Neutrophil (primary cell): ENCODE measurements at regions not wholly inside any gene's neighbourhood (a gene's known extent, or its start where the extent isn't known, plus 50 kb on each side); places are given as distances from the start of the nearest gene placed in this dataset.

Experiments used
- H3K27ac ChIP-seq: fragments of 200-600 bp; sonication (generic); 2 replicates; pipeline ENCODE4 v1.5.1; 2016; ENCODE audit warnings: mild to moderate bottlenecking, moderate library complexity
- H3K27me3 ChIP-seq: fragments of 200-600 bp; sonication (generic); 2 replicates; pipeline ENCODE4 v1.6.0; 2016; ENCODE audit warnings: mild to moderate bottlenecking
- H3K36me3 ChIP-seq: fragments of 200-600 bp; sonication (generic); 2 replicates; pipeline ENCODE4 v1.5.1; 2017
- H3K4me1 ChIP-seq, 2 experiments: fragments of 200-600 bp in 1 of 2; sonication (generic) in 1 of 2; 1 replicate in 1 of 2; 2 replicates in 1 of 2; pipeline versions ENCODE4 v1.5.1 to v1.6.1; 2013 to 2016; ENCODE audit warnings: low read depth in 1 of 2, low read length in 1 of 2, mild to moderate bottlenecking in 1 of 2, moderate library complexity in 1 of 2; ENCODE audit not compliant: control insufficient read depth in 1 of 2, insufficient read depth in 1 of 2
- H3K4me3 ChIP-seq, 2 experiments: fragments of 200-600 bp in 1 of 2; sonication (generic) in 1 of 2; 1 replicate in 1 of 2; 2 replicates in 1 of 2; pipeline ENCODE4 v1.5.1; 2013 to 2016; ENCODE audit warnings: low read depth in 1 of 2, low read length in 1 of 2, mild to moderate bottlenecking in 1 of 2, moderate library complexity in 1 of 2
- H3K9me3 ChIP-seq: fragments of 200-600 bp; sonication (generic); 2 replicates; pipeline ENCODE4 v1.5.1; 2016
- CTCF ChIP-seq: fragments of 200-600 bp; sonication (generic); IDR thresholded peaks from 2 replicates; pipeline ENCODE4 v1.5.1; 2016; ENCODE audit warnings: antibody characterized with exemption

DNA sequence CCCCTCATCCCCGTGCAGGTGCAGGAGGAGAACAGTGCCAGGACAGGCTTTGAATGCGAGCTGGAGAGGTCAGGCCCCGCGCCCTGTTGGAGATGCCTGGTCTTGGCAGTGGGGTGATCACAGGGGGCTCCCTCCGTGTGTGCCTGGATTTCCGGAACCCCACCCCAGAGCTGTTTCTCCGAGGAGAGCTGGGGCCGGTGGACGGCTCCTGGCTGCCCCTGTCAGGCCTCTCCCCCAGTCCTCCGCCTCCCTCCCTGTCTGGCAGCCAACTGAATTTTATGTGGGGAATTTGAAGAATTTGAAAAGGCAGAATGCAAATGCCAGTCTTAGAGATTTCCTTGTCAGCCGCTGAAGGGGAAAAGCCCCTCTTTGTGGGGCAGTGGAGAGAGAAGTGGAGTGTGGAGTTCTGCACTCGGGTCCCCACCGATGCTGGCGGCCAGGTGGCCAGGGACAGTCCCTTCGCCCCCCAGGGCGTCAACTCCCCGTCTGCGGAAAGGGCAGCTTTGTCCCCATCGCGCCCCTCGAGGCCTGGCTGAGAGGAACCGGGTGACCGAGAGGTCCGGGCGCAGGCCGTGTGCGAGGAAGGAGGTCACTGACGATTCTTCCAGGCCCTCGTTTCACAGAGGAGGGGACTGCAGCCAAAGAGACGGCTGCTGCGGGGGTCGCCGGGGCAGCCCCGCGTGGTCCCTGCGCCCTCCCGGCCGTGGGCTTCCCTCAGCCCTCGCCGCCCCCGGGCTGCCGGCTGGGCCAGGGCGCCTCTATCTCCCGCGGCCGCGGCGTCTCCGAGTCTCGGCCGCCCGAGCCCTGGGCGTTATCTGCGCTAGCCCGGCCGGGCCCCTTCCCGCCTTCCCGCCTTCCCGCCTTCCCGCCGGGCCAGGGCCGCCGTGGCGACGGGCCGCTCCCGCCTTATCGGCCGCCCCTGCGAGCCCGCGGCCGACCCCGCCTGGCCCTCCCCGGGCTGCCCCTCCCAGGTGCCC lies 56.0 kb upstream of the LCTL start:
- H3K27ac ChIP-seq = no peak overlapping the region
- H3K4me1 ChIP-seq = peaks cover 30 to 33% of the 10 kb centered on the region in 2 experiments
- H3K9me3 ChIP-seq = no peaks in the 10 kb centered on the region
- peaks cover 29% of the 10 kb centered on the region for H3K27me3 ChIP-seq
- TF ChIP-seq CTCF = no peak
- no peaks in the 10 kb centered on the region for H3K36me3 ChIP-seq
- H3K4me3 ChIP-seq = no peak overlapping the region

GRCh38 chr15:66622591-66623022 lies 56.8 kb upstream of the LCTL start:
- H3K36me3 ChIP-seq = no peaks in the 10 kb centered on the region
- H3K27me3 ChIP-seq = peaks cover 29% of the 10 kb centered on the region
- H3K9me3 ChIP-seq = no peaks in the 10 kb centered on the region
- H3K27ac ChIP-seq = no peak overlapping the region
- peaks cover 22 to 24% of the 10 kb centered on the region in 2 experiments for H3K4me1 ChIP-seq
- no peak for TF ChIP-seq CTCF
- H3K4me3 ChIP-seq = no peak overlapping the region

DNA sequence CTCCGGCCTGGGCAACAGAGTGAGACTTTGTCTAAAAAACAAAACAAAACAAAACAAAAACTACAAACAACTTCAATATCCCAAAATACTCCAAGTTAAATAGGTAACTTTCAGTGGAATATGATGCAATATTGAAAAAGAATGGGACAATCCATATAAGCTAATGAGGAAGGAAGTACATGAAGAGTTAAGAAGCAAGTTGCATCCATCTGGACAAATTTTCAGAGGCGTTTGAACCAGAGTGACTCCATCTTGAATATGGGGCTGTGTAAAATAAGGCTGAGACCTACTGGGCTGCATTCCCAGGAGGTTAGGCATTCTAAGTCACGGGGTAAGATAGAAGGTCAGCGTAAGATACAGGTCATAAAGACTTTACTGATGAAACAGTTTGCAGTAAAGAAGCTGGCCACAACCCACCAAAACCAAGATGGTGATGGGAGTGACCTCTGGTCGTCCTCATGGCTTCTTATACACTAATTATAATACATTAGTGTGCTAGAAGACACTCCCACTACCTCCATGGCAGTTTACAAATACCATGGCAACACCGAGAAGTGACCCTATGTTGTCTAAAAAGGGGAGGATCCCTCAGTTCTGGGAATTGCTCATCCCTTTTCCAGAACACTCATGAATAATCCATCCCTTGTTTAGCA lies 58.1 kb upstream of the LCTL start:
- H3K27me3 ChIP-seq = peaks cover 29% of the 10 kb centered on the region
- H3K4me1 ChIP-seq = peaks cover 12 to 14% of the 10 kb centered on the region in 2 experiments
- no peak overlapping the region for H3K27ac ChIP-seq
- H3K4me3 ChIP-seq = no peak overlapping the region
- no peak for TF ChIP-seq CTCF
- H3K9me3 ChIP-seq = no peaks in the 10 kb centered on the region
- H3K36me3 ChIP-seq = no peaks in the 10 kb centered on the region

- Histone ChIP-seq H3K36me3 (no peaks in the 10 kb centered on the region), H3K4me1 (peaks cover 8 to 12% of the 10 kb centered on the region in 2 experiments), H3K27ac (no peak overlapping the region), H3K27me3 (peaks cover 29% of the 10 kb centered on the region), H3K9me3 (no peaks in the 10 kb centered on the region), H3K4me3 (no peak overlapping the region)
- no peak for TF ChIP-seq CTCF
Observed at GRCh38 chr15:66625531-66625930, 59.7 kb upstream of the LCTL start.

GRCh38 chr15:66625974-66626373 lies 60.2 kb upstream of the LCTL start:
- peaks cover 8 to 12% of the 10 kb centered on the region in 2 experiments for H3K4me1 ChIP-seq
- no peaks in the 10 kb centered on the region for H3K9me3 ChIP-seq
- no peak for TF ChIP-seq CTCF

More at GRCh38 chr15:66625974-66626373, 60.2 kb upstream of the LCTL start:
- Histone ChIP-seq H3K27ac (no peak overlapping the region), H3K27me3 (peaks cover 25% of the 10 kb centered on the region), H3K4me3 (no peak overlapping the region), H3K36me3 (no peaks in the 10 kb centered on the region)
